DOHH2 (cell line): ENCODE measurements at regions not wholly inside any gene's neighbourhood (a gene's known extent, or its start where the extent isn't known, plus 50 kb on each side); places are given as distances from the start of the nearest gene placed in this dataset.

ENCODE experiments used
- CTCF ChIP-seq: fragments of 200-600 bp; sonication (generic); IDR thresholded peaks from one replicate; pipeline ENCODE4 v1.5.1; 2014; ENCODE audit warnings: antibody characterized with exemption, mild to moderate bottlenecking, low read depth, low read length; ENCODE audit not compliant: poor library complexity, severe bottlenecking
- EZH2phosphoT487 ChIP-seq: fragments of 200-600 bp; sonication (generic); IDR thresholded peaks from 2 replicates; pipeline ENCODE4 v1.6.1; 2017; ENCODE audit warnings: borderline replicate concordance, mild to moderate bottlenecking, antibody characterized with exemption, low read length, moderate library complexity, mixed read lengths

- TF ChIP-seq CTCF (no peak), EZH2phosphoT487 (no peak)
Measured at GRCh38 chr3:20769430-20769829, 583.4 kb upstream of the SGO1 start.
